Thyroid gland (tissue), 4 donors: ENCODE measurements at regions not wholly inside any gene's neighbourhood (a gene's known extent, or its start where the extent isn't known, plus 50 kb on each side); places are given as distances from the start of the nearest gene placed in this dataset.

Experiments used
- DNase-seq, 2 donors: peaks; one replicate each; pipeline ENCODE4 v3.0.0-alpha.2; 2019
- H3K27ac ChIP-seq, 3 donors: fragments of 200-600 bp; sonication (generic); 1 replicate in 2 of 3; 2 replicates in 1 of 3; pipeline ENCODE4 v1.5.1; 2016 to 2019; ENCODE audit warnings: mild to moderate bottlenecking in 1 of 3, moderate library complexity in 1 of 3
- H3K27me3 ChIP-seq: fragments of 200-600 bp; sonication (generic); one replicate; pipeline ENCODE4 v1.5.1; 2019
- H3K36me3 ChIP-seq, 2 donors: fragments of 200-600 bp; sonication (generic); one replicate each; pipeline ENCODE4 v1.5.1; 2016 to 2019
- H3K4me1 ChIP-seq, 2 donors: fragments of 200-600 bp; sonication (generic); one replicate each; pipeline ENCODE4 v1.5.1; 2017 to 2019
- H3K4me3 ChIP-seq, 3 donors: fragments of 200-600 bp; sonication (generic); replicated peaks in 1 of 3; 1 replicate in 2 of 3; 2 replicates in 1 of 3; pipeline ENCODE4 v1.5.1; 2016; ENCODE audit warnings: mild to moderate bottlenecking in 1 of 3
- H3K9me3 ChIP-seq: fragments of 200-600 bp; sonication (generic); one replicate; pipeline ENCODE4 v1.5.1; 2017
- POLR2A ChIP-seq, 2 donors: fragments of 450-650 bp; IDR thresholded peaks; one replicate each; pipeline ENCODE4 v1.6.1; 2017; ENCODE audit warnings: antibody characterized with exemption in 2 of 2, mild to moderate bottlenecking in 2 of 2, moderate library complexity in 1 of 2
- WGBS, 2 donors: methylation state at CpG; one replicate each; pipeline ENCODE4 v1.1.5; 2017; 5-methylcytosine and 5-hydroxymethylcytosine counted together
- intact Hi-C: fragments of 100-400 bp; cut with DNase I; formaldehyde crosslinking; loops from one replicate; pipeline ENCODE4 v1.15.1; 2023
- TF ChIP-seq, protein P1 (sequence below), 6 experiments: fragments of 200-600 bp in 3 of 6; fragments of 450-650 bp in 3 of 6; sonication (generic) in 3 of 6; IDR thresholded peaks; one replicate each; pipeline ENCODE4 v1.5.1; 2016 to 2019; ENCODE audit warnings: antibody characterized with exemption in 6 of 6, mild to moderate bottlenecking in 2 of 6, inconsistent platforms in 1 of 6, moderate library complexity in 1 of 6

DNA sequence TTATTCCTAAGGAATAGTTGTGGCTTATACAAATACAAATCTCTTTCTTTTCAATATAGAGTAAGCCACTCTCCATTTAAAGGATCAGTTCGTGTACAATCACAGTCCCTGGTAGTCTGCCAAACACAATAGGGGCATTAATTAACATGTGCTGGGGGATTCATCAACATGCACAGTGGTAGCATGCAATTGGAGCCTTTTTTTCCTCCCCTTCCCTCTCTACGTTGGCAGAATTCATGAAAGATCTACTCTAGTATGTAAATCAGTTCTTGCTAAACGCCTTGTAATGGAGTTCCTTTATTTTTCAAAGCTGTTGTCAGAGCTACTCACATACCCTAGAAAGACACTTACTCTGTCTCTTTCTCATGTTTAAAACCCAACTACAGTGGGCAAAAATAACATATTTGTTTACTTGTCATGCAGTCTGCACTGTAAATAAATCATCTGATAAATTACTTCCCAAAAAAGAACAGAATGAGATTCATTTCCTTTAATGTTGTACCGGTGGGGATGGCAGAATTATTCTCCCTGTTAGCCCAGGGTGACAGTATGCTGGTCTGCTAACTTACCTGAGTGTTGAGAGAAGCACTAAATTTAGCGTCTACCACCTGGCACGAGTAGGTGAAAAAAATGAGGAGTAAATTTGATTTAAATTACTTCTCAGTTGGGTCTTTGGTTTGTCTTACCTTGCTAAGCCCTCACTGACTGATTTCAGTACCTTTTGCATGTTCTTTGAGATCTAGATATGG lies 341.5 kb upstream of the CCNH start:
- H3K36me3 ChIP-seq: no peaks in the 10 kb centered on the region
- DNase-seq: no peak
- no peaks in the 10 kb centered on the region for H3K27me3 ChIP-seq
- intact Hi-C loops: no loop called here
- 20 to 26% methylated on average over 6 of the region's 6 CpGs for WGBS, 2 donors
- TF ChIP-seq, protein P1, sequence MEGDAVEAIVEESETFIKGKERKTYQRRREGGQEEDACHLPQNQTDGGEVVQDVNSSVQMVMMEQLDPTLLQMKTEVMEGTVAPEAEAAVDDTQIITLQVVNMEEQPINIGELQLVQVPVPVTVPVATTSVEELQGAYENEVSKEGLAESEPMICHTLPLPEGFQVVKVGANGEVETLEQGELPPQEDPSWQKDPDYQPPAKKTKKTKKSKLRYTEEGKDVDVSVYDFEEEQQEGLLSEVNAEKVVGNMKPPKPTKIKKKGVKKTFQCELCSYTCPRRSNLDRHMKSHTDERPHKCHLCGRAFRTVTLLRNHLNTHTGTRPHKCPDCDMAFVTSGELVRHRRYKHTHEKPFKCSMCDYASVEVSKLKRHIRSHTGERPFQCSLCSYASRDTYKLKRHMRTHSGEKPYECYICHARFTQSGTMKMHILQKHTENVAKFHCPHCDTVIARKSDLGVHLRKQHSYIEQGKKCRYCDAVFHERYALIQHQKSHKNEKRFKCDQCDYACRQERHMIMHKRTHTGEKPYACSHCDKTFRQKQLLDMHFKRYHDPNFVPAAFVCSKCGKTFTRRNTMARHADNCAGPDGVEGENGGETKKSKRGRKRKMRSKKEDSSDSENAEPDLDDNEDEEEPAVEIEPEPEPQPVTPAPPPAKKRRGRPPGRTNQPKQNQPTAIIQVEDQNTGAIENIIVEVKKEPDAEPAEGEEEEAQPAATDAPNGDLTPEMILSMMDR (IDR thresholded peaks at IDR 0.05): no peak
- no peak for TF ChIP-seq POLR2A (IDR thresholded peaks at IDR 0.05)
- no peaks in the 10 kb centered on the region for H3K4me1 ChIP-seq
- no peak overlapping the region for H3K27ac ChIP-seq
- no peak overlapping the region for H3K4me3 ChIP-seq
- H3K9me3 ChIP-seq: no peaks in the 10 kb centered on the region

DNA sequence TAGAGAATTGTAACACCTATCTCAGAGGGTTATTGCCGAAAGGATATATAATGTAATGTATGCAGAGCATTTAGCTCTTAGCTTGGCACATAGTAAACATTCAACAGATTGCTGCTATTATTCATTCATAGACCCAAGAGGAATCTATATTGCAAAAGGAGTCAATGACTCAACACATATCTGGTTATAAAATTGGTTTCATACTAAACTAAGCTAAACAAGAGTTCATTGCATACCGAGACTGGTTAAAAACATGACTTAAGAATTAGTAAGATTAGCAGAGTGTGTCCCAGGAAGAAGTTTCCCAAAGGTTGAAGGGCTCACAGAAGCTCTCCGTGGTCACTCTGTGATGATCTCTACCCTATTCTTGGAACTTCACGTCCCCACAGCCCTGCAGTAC lies 339.6 kb upstream of the CCNH start:
- intact Hi-C loops: no loop called here
- DNase-seq: no peak
- Histone ChIP-seq H3K9me3 (no peaks in the 10 kb centered on the region), H3K36me3 (no peaks in the 10 kb centered on the region), H3K27me3 (no peaks in the 10 kb centered on the region), H3K4me1 (no peaks in the 10 kb centered on the region), H3K27ac (no peak overlapping the region), H3K4me3 (no peak overlapping the region)
- TF ChIP-seq, protein P1 (IDR thresholded peaks at IDR 0.05): no peak
- no peak for TF ChIP-seq POLR2A (IDR thresholded peaks at IDR 0.05)
- 83 to 94% methylated on average over 4 of the region's 4 CpGs for WGBS, 2 donors

DNA sequence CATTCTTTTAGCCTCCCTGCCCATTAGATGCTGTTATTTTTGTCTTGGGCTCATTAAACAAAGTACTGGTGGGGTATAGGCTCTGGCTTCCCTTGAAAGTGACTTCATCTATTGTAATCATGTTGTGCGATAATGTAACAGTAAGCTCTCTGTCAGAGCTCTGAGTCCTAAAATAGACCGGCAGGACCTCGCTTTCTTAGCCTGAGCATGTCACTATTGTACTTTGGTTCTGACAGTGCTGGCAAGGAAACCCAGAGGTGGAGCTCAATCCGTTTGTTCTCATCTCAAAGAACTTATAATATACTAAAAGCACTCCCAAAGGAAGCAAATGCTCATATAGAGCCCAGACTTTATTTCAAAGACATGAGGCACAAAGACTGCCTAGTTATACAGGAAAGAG lies 339.1 kb upstream of the CCNH start:
- no peaks in the 10 kb centered on the region for H3K27me3 ChIP-seq
- H3K36me3 ChIP-seq: no peaks in the 10 kb centered on the region
- 82 to 84% methylated on average over 4 of the region's 4 CpGs for WGBS, 2 donors
- no peak overlapping the region for H3K4me3 ChIP-seq
- no peak for TF ChIP-seq POLR2A (IDR thresholded peaks at IDR 0.05)
- TF ChIP-seq, protein P1 (IDR thresholded peaks at IDR 0.05): no peak
- H3K27ac ChIP-seq: no peak overlapping the region
- DNase-seq: no peak
- intact Hi-C loops: no loop called here
- H3K9me3 ChIP-seq: no peaks in the 10 kb centered on the region
- H3K4me1 ChIP-seq: no peaks in the 10 kb centered on the region

DNA sequence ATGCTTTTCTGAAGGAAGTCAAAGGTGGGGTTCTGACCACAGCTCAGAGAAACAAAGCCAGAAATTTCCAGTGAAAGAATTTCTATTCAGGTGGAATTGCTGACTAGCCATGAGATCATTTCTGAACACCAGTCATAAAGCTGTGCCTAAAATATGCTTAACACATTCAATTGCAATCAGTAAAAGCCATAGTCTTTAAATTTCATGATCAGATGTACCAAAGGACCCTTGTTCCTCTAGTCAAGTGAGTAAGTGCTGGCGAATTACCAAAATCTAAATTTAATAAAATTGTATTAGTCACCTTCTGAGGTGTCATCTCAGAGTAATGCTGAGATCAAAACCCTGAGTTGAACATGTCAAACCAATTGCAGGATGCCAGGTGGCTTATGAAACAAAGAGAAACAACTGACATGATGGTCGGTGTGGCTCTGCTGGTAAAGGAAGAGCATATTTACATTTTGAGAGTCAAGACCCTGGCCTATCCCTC lies 334.2 kb upstream of the CCNH start:
- no peak for TF ChIP-seq POLR2A (IDR thresholded peaks at IDR 0.05)
- TF ChIP-seq, protein P1 (IDR thresholded peaks at IDR 0.05): no peak
- no peaks in the 10 kb centered on the region for H3K27me3 ChIP-seq
- H3K36me3 ChIP-seq: no peaks in the 10 kb centered on the region
- no peak overlapping the region for H3K27ac ChIP-seq
- H3K9me3 ChIP-seq: no peaks in the 10 kb centered on the region
- no peaks in the 10 kb centered on the region for H3K4me1 ChIP-seq
- intact Hi-C loops: no loop called here
- 88 to 95% methylated on average over 2 of the region's 2 CpGs for WGBS, 2 donors
- no peak for DNase-seq
- H3K4me3 ChIP-seq: no peak overlapping the region

DNA sequence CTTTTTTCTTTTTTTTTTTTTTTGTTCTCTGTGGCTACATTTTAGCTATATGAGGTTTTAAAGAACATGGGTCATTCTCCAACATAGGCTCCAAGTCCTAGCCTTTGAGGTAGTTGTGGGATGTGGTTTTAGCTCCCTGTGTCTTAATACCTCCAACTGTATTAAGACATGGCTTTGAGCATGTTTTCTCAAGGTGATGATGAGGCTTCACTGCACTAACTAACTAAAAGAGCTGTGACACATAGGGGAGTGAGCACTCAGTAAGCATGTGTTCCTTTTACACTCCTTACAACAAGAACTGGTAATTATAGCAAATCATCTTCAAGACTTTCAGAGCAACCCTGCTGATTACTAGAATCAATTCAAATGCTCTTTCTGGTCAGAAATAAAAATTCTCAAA lies 333.6 kb upstream of the CCNH start:
- no peak overlapping the region for H3K4me3 ChIP-seq
- TF ChIP-seq POLR2A (IDR thresholded peaks at IDR 0.05): no peak
- TF ChIP-seq, protein P1 (IDR thresholded peaks at IDR 0.05): no peak
- intact Hi-C loops: no loop called here
- no peaks in the 10 kb centered on the region for H3K27me3 ChIP-seq
- no peaks in the 10 kb centered on the region for H3K36me3 ChIP-seq
- no peak for DNase-seq
- no peak overlapping the region for H3K27ac ChIP-seq
- H3K4me1 ChIP-seq: no peaks in the 10 kb centered on the region
- H3K9me3 ChIP-seq: no peaks in the 10 kb centered on the region
